A549 (cell line): ENCODE measurements at regions not wholly inside any gene's neighbourhood (a gene's known extent, or its start where the extent isn't known, plus 50 kb on each side); places are given as distances from the start of the nearest gene placed in this dataset.

ENCODE experiments used
- ATAC-seq, 2 experiments: fragments of 200-7000 bp in 1 of 2; fragments of >200 bp in 1 of 2; cut with Nextera tagmentation in 1 of 2; cut with Tn5 transposase in 1 of 2; 3 replicates each; pipeline versions ENCODE4 v1.8.0 to v1.9.1; 2018 to 2020; ENCODE audit warnings: mild to moderate bottlenecking in 1 of 2, moderate library complexity in 1 of 2
- CTCF ChIA-PET: fragments of 300-600 bp; sonication (Branson Sonifier 250); formaldehyde crosslinking; extraction: SDS; loops from one replicate; lab custom pipeline; 2021; ENCODE audit warnings: antibody characterized with exemption, inconsistent platforms; lab: Yijun Ruan, JAX
- POLR2A ChIA-PET: fragments of 350-600 bp; formaldehyde crosslinking; extraction: SDS; loops from one replicate; lab custom pipeline; 2021; ENCODE audit warnings: antibody characterized with exemption, inconsistent platforms; lab: Yijun Ruan, JAX
- DNase-seq, 2 experiments: peaks; one replicate each; pipeline versions ENCODE4 v3.0.0 to v3.0.0-alpha.2; 2011 to 2016; ENCODE audit warnings: low read depth in 1 of 2, low spot score in 1 of 2
- FAIRE-seq: peaks from 2 replicates; lab custom pipeline; 2011; peaks lifted over from hg19 to GRCh38; lab: Jason Lieb, UNC
- H3K27ac ChIP-seq, 2 experiments: fragments of >200 bp; sonication (Bioruptor Twin); formaldehyde crosslinking; 3 replicates each; pipeline ENCODE4 v1.5.1; 2016 to 2017
- H3K4me1 ChIP-seq: fragments of >200 bp; sonication (Bioruptor Twin); formaldehyde crosslinking; 3 replicates; pipeline ENCODE4 v1.6.1; 2016
- H3K4me2 ChIP-seq: fragments of >200 bp; sonication (Bioruptor Twin); formaldehyde crosslinking; 3 replicates; pipeline ENCODE4 v1.6.1; 2016
- H3K4me3 ChIP-seq: fragments of >200 bp; sonication (Bioruptor Twin); formaldehyde crosslinking; 3 replicates; pipeline ENCODE4 v1.5.1; 2016
- H3K9me3 ChIP-seq: fragments of >200 bp; sonication (Bioruptor Twin); formaldehyde crosslinking; 3 replicates; pipeline ENCODE4 v1.6.1; 2016
- BHLHE40 ChIP-seq: IDR thresholded peaks from 2 replicates; pipeline ENCODE4 v1.6.1; 2012; ENCODE audit warnings: low read depth, low read length, inconsistent platforms
- CBX2 ChIP-seq: fragments of 200-600 bp; sonication (generic); IDR thresholded peaks from 2 replicates; pipeline ENCODE4 v1.6.1; 2016; ENCODE audit warnings: low read depth, mild to moderate bottlenecking, borderline replicate concordance
- CBX8 ChIP-seq: fragments of 200-600 bp; sonication (generic); IDR thresholded peaks from 2 replicates; pipeline ENCODE4 v1.6.1; 2016
- CEBPB ChIP-seq, 2 experiments: fragments of >200 bp in 1 of 2; sonication (Bioruptor Twin) in 1 of 2; formaldehyde crosslinking in 1 of 2; IDR thresholded peaks; 2 replicates each; pipeline ENCODE4 v1.6.1; 2012 to 2016
- CHD2 ChIP-seq: fragments of 150-350 bp; IDR thresholded peaks from 2 replicates; pipeline ENCODE4 v1.6.1; 2014; ENCODE audit warnings: low read length; ENCODE audit not compliant: partially characterized antibody
- CHD4 ChIP-seq: fragments of 200-600 bp; sonication (generic); IDR thresholded peaks from 2 replicates; pipeline ENCODE4 v1.6.1; 2016; ENCODE audit warnings: antibody characterized with exemption, mild to moderate bottlenecking, borderline replicate concordance
- EHF ChIP-seq: fragments of 250-450 bp; sonication (Bioruptor Pico); IDR thresholded peaks from 2 replicates; pipeline ENCODE4 v1.5.0; 2020; ENCODE audit warnings: mild to moderate bottlenecking
- EHMT2 ChIP-seq: fragments of 200-600 bp; sonication (generic); IDR thresholded peaks from 2 replicates; pipeline ENCODE4 v1.6.1; 2016; ENCODE audit warnings: antibody characterized with exemption, low read depth, mild to moderate bottlenecking, moderate library complexity
- EP300 ChIP-seq, 2 experiments: fragments of >200 bp; sonication (Bioruptor Twin); formaldehyde crosslinking; IDR thresholded peaks; 2 replicates in 1 of 2; 3 replicates in 1 of 2; pipeline ENCODE4 v1.6.1; 2016 to 2017
- FOSB ChIP-seq: fragments of 250-450 bp; sonication (Bioruptor Pico); IDR thresholded peaks from 2 replicates; pipeline ENCODE4 v1.5.0; 2020; ENCODE audit warnings: mild to moderate bottlenecking, moderate library complexity
- HEYL ChIP-seq: fragments of 250-450 bp; sonication (Bioruptor Pico); IDR thresholded peaks from 2 replicates; pipeline ENCODE4 v1.8.0; 2021; ENCODE audit warnings: mild to moderate bottlenecking, moderate library complexity
- KDM5A ChIP-seq: fragments of 200-600 bp; sonication (generic); IDR thresholded peaks from 2 replicates; pipeline ENCODE4 v1.6.1; 2016; ENCODE audit warnings: antibody characterized with exemption, mild to moderate bottlenecking
- MAFK ChIP-seq: fragments of 450-650 bp; IDR thresholded peaks from 2 replicates; pipeline ENCODE4 v1.6.1; 2014; ENCODE audit not compliant: partially characterized antibody
- POLR2A ChIP-seq: IDR thresholded peaks from 2 replicates; pipeline ENCODE4 v1.6.1; 2012; ENCODE audit warnings: mild to moderate bottlenecking, low read length
- POLR2AphosphoS2 ChIP-seq: conservative IDR thresholded peaks from 2 replicates; pipeline ENCODE4 v1.6.1; 2012; ENCODE audit warnings: low read length, improper control_type of control experiment, inconsistent platforms
- RAD21 ChIP-seq, 2 experiments: fragments of >200 bp in 1 of 2; sonication (Bioruptor Twin) in 1 of 2; formaldehyde crosslinking in 1 of 2; IDR thresholded peaks in 1 of 2; conservative IDR thresholded peaks in 1 of 2; 2 replicates in 1 of 2; 3 replicates in 1 of 2; pipeline ENCODE4 v1.6.1; 2012 to 2018; ENCODE audit warnings: inconsistent platforms in 1 of 2
- RARB ChIP-seq: fragments of 250-450 bp; sonication (Bioruptor Pico); IDR thresholded peaks from 2 replicates; pipeline ENCODE4 v1.8.0; 2021; ENCODE audit warnings: mild to moderate bottlenecking, moderate library complexity
- RCOR1 ChIP-seq: fragments of 150-350 bp; IDR thresholded peaks from 2 replicates; pipeline ENCODE4 v1.6.1; 2014; ENCODE audit warnings: antibody characterized with exemption, low read length, low read depth
- RNF2 ChIP-seq: fragments of 200-600 bp; sonication (generic); IDR thresholded peaks from 2 replicates; pipeline ENCODE4 v1.6.1; 2016; ENCODE audit warnings: low read depth, mild to moderate bottlenecking, antibody characterized with exemption, moderate library complexity, borderline replicate concordance
- SMC3 ChIP-seq: fragments of >200 bp; sonication (Bioruptor Twin); formaldehyde crosslinking; IDR thresholded peaks from 3 replicates; pipeline ENCODE4 v1.6.1; 2018; ENCODE audit warnings: inconsistent platforms
- SREBF2 ChIP-seq: fragments of 450-650 bp; IDR thresholded peaks from 2 replicates; pipeline ENCODE4 v1.6.1; 2014; ENCODE audit warnings: mild to moderate bottlenecking, moderate library complexity
- USF2 ChIP-seq: fragments of 450-650 bp; IDR thresholded peaks from 2 replicates; pipeline ENCODE4 v1.6.1; 2014; ENCODE audit warnings: antibody characterized with exemption
- ZC3H11A ChIP-seq: fragments of 450-650 bp; IDR thresholded peaks from 2 replicates; pipeline ENCODE4 v1.6.1; 2014; ENCODE audit warnings: antibody characterized with exemption, mild to moderate bottlenecking
- ZFP36 ChIP-seq: fragments of 450-650 bp; IDR thresholded peaks from 2 replicates; pipeline ENCODE4 v1.6.1; 2014; ENCODE audit warnings: borderline replicate concordance; ENCODE audit not compliant: partially characterized antibody
- ZSCAN20 ChIP-seq: fragments of 250-450 bp; sonication (Bioruptor Pico); IDR thresholded peaks from 2 replicates; pipeline ENCODE4 v1.8.0; 2022; ENCODE audit warnings: mild to moderate bottlenecking, moderate library complexity
- WGBS: methylation state at CpG from one replicate; pipeline ENCODE4 v1.1.6; 2017; ENCODE audit errors: missing lambda C conversion rate; 5-methylcytosine and 5-hydroxymethylcytosine counted together
- TF ChIP-seq, protein P1 (sequence below): IDR thresholded peaks from 2 replicates; pipeline ENCODE4 v1.6.1; 2012
- TF ChIP-seq, protein P2 (sequence below): fragments of 250-450 bp; sonication (Bioruptor Pico); IDR thresholded peaks from 2 replicates; pipeline ENCODE4 v1.5.0; 2021; ENCODE audit warnings: mild to moderate bottlenecking, moderate library complexity, borderline replicate concordance

GRCh38 chr7:10536561-10536960 lies 437.1 kb upstream of the PHF14 start:
- CTCF ChIA-PET: no interaction called here
- 2% methylated on average over 2 of the region's 2 CpGs for WGBS
- Histone ChIP-seq H3K9me3 (no peaks in the 10 kb centered on the region), H3K4me2 (no peak overlapping the region), H3K4me3 (no peak overlapping the region), H3K4me1 (no peaks in the 10 kb centered on the region), H3K27ac (no peak overlapping the region)
- no peak for TF ChIP-seq RNF2
- TF ChIP-seq POLR2A: no peak
- TF ChIP-seq HEYL (CRISPR knock-in tag): no peak
- no peak for TF ChIP-seq RARB
- no peak for TF ChIP-seq EHMT2
- no peak for TF ChIP-seq CEBPB (IDR thresholded peaks at IDR 0.05)
- no peak for TF ChIP-seq BHLHE40
- TF ChIP-seq POLR2AphosphoS2: no peak
- no peak for TF ChIP-seq RCOR1
- no peak for TF ChIP-seq SMC3
- TF ChIP-seq ZSCAN20 (CRISPR knock-in tag): no peak
- TF ChIP-seq USF2: no peak
- no peak for TF ChIP-seq FOSB (CRISPR knock-in tag)
- TF ChIP-seq EHF (CRISPR knock-in tag): no peak
- TF ChIP-seq KDM5A: no peak
- no peak for TF ChIP-seq CBX8
- no peak for TF ChIP-seq CHD4
- DNase-seq (no peak), ATAC-seq (no peak), FAIRE-seq (no peak)
- POLR2A ChIA-PET: no interaction called here

DNA sequence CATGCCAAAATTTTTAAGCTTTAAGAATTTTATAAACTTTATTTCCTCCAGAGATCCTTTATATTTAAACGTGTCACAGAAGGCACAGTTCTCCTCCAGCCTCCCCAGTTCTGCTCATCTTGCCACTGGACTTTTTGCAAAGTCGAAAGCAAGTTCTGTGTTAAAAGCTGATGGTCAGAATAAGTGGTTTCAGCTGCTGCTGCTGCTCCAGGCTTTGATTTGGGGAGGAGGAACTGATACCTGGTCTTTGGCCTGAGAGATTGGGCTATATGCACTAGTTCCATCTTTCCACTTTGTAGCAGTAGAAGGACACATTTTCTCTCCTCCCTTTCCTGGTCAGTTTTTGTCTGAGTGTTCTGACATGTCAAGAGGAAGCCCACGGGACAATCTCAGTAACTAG lies 435.9 kb upstream of the PHF14 start:
- Histone ChIP-seq H3K4me1 (no peaks in the 10 kb centered on the region), H3K4me3 (no peak overlapping the region), H3K27ac (no peak overlapping the region), H3K4me2 (no peak overlapping the region), H3K9me3 (no peaks in the 10 kb centered on the region)
- DNase-seq (no peak), FAIRE-seq (no peak), ATAC-seq (no peak)
- POLR2A ChIA-PET: no interaction called here
- CTCF ChIA-PET: no interaction called here
- TF ChIP-seq KDM5A (no peak), CBX2 (no peak), CHD2 (no peak), ZC3H11A (no peak), CHD4 (no peak), ZFP36 (no peak), EP300 (IDR thresholded peaks at IDR 0.05) (no peak), SREBF2 (no peak), EHMT2 (no peak), MAFK (no peak), RAD21 (conservative IDR thresholded peaks at IDR 0.05 in 1 of 2, IDR thresholded peaks at IDR 0.05 in 1 of 2) (no peak), RCOR1 (no peak)
- TF ChIP-seq, protein P1, sequence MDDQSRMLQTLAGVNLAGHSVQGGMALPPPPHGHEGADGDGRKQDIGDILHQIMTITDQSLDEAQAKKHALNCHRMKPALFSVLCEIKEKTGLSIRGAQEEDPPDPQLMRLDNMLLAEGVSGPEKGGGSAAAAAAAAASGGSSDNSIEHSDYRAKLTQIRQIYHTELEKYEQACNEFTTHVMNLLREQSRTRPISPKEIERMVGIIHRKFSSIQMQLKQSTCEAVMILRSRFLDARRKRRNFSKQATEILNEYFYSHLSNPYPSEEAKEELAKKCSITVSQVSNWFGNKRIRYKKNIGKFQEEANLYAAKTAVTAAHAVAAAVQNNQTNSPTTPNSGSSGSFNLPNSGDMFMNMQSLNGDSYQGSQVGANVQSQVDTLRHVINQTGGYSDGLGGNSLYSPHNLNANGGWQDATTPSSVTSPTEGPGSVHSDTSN: no peak
- TF ChIP-seq, protein P2, sequence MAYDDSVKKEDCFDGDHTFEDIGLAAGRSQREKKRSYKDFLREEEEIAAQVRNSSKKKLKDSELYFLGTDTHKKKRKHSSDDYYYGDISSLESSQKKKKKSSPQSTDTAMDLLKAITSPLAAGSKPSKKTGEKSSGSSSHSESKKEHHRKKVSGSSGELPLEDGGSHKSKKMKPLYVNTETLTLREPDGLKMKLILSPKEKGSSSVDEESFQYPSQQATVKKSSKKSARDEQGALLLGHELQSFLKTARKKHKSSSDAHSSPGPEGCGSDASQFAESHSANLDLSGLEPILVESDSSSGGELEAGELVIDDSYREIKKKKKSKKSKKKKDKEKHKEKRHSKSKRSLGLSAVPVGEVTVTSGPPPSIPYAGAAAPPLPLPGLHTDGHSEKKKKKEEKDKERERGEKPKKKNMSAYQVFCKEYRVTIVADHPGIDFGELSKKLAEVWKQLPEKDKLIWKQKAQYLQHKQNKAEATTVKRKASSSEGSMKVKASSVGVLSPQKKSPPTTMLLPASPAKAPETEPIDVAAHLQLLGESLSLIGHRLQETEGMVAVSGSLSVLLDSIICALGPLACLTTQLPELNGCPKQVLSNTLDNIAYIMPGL (CRISPR knock-in tag): no peak
- 6% methylated on average over 3 of the region's 3 CpGs for WGBS
